IMR-90 (cell line): ENCODE measurements at regions not wholly inside any gene's neighbourhood (a gene's known extent, or its start where the extent isn't known, plus 50 kb on each side); places are given as distances from the start of the nearest gene placed in this dataset.

ENCODE experiments used
- CEBPB ChIP-seq: IDR thresholded peaks from 2 replicates; pipeline ENCODE4 v1.6.1; 2012; ENCODE audit warnings: low read depth, low read length, improper control_type of control experiment
- CTCF ChIP-seq: conservative IDR thresholded peaks from 2 replicates; pipeline ENCODE4 v1.5.1; 2012; ENCODE audit warnings: mild to moderate bottlenecking, low read depth, low read length, improper control_type of control experiment
- FOS ChIP-seq: fragments of 150-350 bp; IDR thresholded peaks from 2 replicates; pipeline ENCODE4 v1.6.1; 2016; ENCODE audit warnings: low read depth, low read length
- MAFK ChIP-seq: IDR thresholded peaks from 2 replicates; pipeline ENCODE4 v1.6.1; 2012; ENCODE audit warnings: low read depth, low read length, improper control_type of control experiment
- MXI1 ChIP-seq: IDR thresholded peaks from 2 replicates; pipeline ENCODE4 v1.6.1; 2012; ENCODE audit warnings: low read depth, mild to moderate bottlenecking, low read length, moderate library complexity, borderline replicate concordance
- POLR2A ChIP-seq: IDR thresholded peaks from 2 replicates; pipeline ENCODE4 v1.6.1; 2012; ENCODE audit warnings: mild to moderate bottlenecking, low read depth, low read length
- RAD21 ChIP-seq: IDR thresholded peaks from 2 replicates; pipeline ENCODE4 v1.6.1; 2012; ENCODE audit warnings: low read length, improper control_type of control experiment
- SMC3 ChIP-seq: fragments of 150-350 bp; IDR thresholded peaks from 2 replicates; pipeline ENCODE4 v1.6.1; 2016; ENCODE audit warnings: low read depth, mild to moderate bottlenecking, antibody characterized with exemption, low read length, moderate library complexity

- no peak for TF ChIP-seq CTCF
- TF ChIP-seq POLR2A = no peak
- no peak for TF ChIP-seq SMC3
- no peak for TF ChIP-seq FOS
- 0 out of 2 replicates have a peak, but pooled peaks have one; percentile 11 for TF ChIP-seq CEBPB
- TF ChIP-seq RAD21 = no peak
- no peak for TF ChIP-seq MAFK
- TF ChIP-seq MXI1 = no peak
Observed at GRCh38 chr6:141033101-141033500, 1099.6 kb upstream of the GJE1 start.
